Heart left ventricle (tissue), 13 donors: ENCODE measurements at regions not wholly inside any gene's neighbourhood (a gene's known extent, or its start where the extent isn't known, plus 50 kb on each side); places are given as distances from the start of the nearest gene placed in this dataset.

Experiments
- POLR2A ChIP-seq, 2 donors: fragments of 450-650 bp; IDR thresholded peaks; one replicate each; pipeline ENCODE4 v1.6.1; 2017; ENCODE audit warnings: antibody characterized with exemption in 2 of 2, mild to moderate bottlenecking in 2 of 2, moderate library complexity in 2 of 2
- TF ChIP-seq, protein P1 (sequence below), 12 donors: fragments of 200-600 bp; sonication (generic) in 4 of 12; IDR thresholded peaks; one replicate each; pipeline versions ENCODE4 v1.5.0 to v1.8.0; 2018 to 2022; ENCODE audit warnings: antibody characterized with exemption in 12 of 12, mild to moderate bottlenecking in 5 of 12
- donor health status: ischemic (EF 13 %, LVEDD 7.1; RV severe dilation, severe dysfunction).
- donor health status: DM: no; HTN: yes; CAD: no.
- donor health status: DM: no; HTN: no; CAD: no.
- donor health status: ischemic (EF 25% LVEDD 6.9; RV normal size, moderate dysfunction).
- donor health status: ischemic (EF 25% LVEDD 5.7; RV mildly dilated, moderate dysfunction).
- donor health status: ischemic (EF 35%, LVEDD 5.7; RV mildly dilated, moderate dysfunction).
- donor health status: nonischemic (EF 11% LVEDD 7.7; RV severe dilation, severe dysfunction).
- donor health status: DM: yes; HTN: yes; CAD: no.
- donor health status: PGD.
- donor health status: ischemic (EF 29% LVEDD 5.4; RV normal size, mild dysfunction).
- donor health status: nonischemic (EF 23%, LVEDD 6.1; RV moderate dilation, normal function).

DNA sequence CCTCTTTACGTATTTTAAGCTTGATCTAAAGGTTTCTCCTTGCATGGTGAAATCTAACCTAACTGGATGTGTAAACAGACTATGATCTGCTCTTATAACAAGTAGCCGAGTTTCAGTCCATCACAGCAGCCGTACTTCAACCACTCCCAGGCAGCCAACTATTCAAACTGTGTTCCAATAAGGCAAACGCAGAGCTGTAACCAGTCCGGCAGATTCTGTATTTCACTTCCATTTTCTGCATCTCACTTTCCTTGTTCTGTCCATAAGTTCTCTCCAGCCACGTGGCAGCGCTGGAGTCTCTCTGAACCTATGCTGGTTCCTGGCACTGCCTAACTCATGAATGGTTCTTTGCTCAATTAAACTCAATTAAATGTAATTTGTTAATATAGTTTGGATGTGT lies 132.6 kb downstream of the FHDC1 start:
- TF ChIP-seq, protein P1, sequence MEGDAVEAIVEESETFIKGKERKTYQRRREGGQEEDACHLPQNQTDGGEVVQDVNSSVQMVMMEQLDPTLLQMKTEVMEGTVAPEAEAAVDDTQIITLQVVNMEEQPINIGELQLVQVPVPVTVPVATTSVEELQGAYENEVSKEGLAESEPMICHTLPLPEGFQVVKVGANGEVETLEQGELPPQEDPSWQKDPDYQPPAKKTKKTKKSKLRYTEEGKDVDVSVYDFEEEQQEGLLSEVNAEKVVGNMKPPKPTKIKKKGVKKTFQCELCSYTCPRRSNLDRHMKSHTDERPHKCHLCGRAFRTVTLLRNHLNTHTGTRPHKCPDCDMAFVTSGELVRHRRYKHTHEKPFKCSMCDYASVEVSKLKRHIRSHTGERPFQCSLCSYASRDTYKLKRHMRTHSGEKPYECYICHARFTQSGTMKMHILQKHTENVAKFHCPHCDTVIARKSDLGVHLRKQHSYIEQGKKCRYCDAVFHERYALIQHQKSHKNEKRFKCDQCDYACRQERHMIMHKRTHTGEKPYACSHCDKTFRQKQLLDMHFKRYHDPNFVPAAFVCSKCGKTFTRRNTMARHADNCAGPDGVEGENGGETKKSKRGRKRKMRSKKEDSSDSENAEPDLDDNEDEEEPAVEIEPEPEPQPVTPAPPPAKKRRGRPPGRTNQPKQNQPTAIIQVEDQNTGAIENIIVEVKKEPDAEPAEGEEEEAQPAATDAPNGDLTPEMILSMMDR (IDR thresholded peaks at IDR 0.05): no peak
- no peak for TF ChIP-seq POLR2A (IDR thresholded peaks at IDR 0.05)
